ENCODE measurements at regions not wholly inside any gene's neighbourhood (a gene's known extent, or its start where the extent isn't known, plus 50 kb on each side); places are given as distances from the start of the nearest gene placed in this dataset.

GRCh38 chr1:195958131-195958530, 650.1 kb downstream of the KCNT2 start:
- TF ChIP-seq CTCF (conservative IDR thresholded peaks at IDR 0.05; ENCODE audit: low read length) (no peak), EZH2phosphoT487 (IDR thresholded peaks at IDR 0.05; ENCODE audit: borderline replicate concordance, low read depth, low read length) (no peak)
